Smooth muscle cell (in vitro differentiated cells): ENCODE measurements at regions not wholly inside any gene's neighbourhood (a gene's known extent, or its start where the extent isn't known, plus 50 kb on each side); places are given as distances from the start of the nearest gene placed in this dataset.
A peak's percentile ranks its signal among the peaks of the same experiment; 100 is the strongest.

Source experiments
- DNase-seq: peaks from one replicate; lab custom pipeline; 2025; ENCODE audit not compliant: unreplicated experiment; lab: John Stamatoyannopoulos, UW
- H2AFZ ChIP-seq: fragments of 200-600 bp; sonication (generic); 2 replicates; pipeline ENCODE4 v1.6.0; 2016; ENCODE audit warnings: antibody characterized with exemption, low read depth, mild to moderate bottlenecking
- H3F3A ChIP-seq: fragments of 200-600 bp; sonication (generic); 2 replicates; pipeline ENCODE4 v1.6.0; 2017; ENCODE audit warnings: antibody characterized with exemption, low read depth
- H3K27ac ChIP-seq: fragments of 200-600 bp; sonication (generic); 2 replicates; pipeline ENCODE4 v1.5.1; 2016; ENCODE audit warnings: low read depth, mild to moderate bottlenecking
- H3K27me3 ChIP-seq: fragments of 200-600 bp; sonication (generic); 2 replicates; pipeline ENCODE4 v1.6.1; 2016; ENCODE audit warnings: low read depth, mild to moderate bottlenecking
- H3K36me3 ChIP-seq: fragments of 200-600 bp; sonication (generic); 2 replicates; pipeline ENCODE4 v1.5.1; 2016; ENCODE audit warnings: low read depth
- H3K4me1 ChIP-seq: fragments of 200-600 bp; sonication (generic); 2 replicates; pipeline ENCODE4 v1.5.1; 2016; ENCODE audit warnings: low read depth
- H3K4me2 ChIP-seq: fragments of 200-600 bp; sonication (generic); 2 replicates; pipeline ENCODE4 v1.6.0; 2016; ENCODE audit warnings: mild to moderate bottlenecking
- H3K4me3 ChIP-seq: fragments of 200-600 bp; sonication (generic); 2 replicates; pipeline ENCODE4 v1.5.1; 2016; ENCODE audit warnings: mild to moderate bottlenecking
- H3K79me2 ChIP-seq: fragments of 200-600 bp; sonication (generic); 2 replicates; pipeline ENCODE4 v1.6.0; 2016; ENCODE audit warnings: low read depth, mild to moderate bottlenecking
- H3K9ac ChIP-seq: fragments of 200-600 bp; sonication (generic); 2 replicates; pipeline ENCODE4 v1.6.0; 2016; ENCODE audit warnings: low read depth
- H3K9me3 ChIP-seq: fragments of 200-600 bp; sonication (generic); replicated peaks from 2 replicates; pipeline ENCODE4 v1.5.1; 2016; ENCODE audit warnings: low read depth
- H4K20me1 ChIP-seq: fragments of 200-600 bp; sonication (generic); 2 replicates; pipeline ENCODE4 v1.6.0; 2016; ENCODE audit warnings: low read depth
- CTCF ChIP-seq: fragments of 200-600 bp; sonication (generic); IDR thresholded peaks from 2 replicates; pipeline ENCODE4 v1.5.1; 2017; ENCODE audit warnings: borderline replicate concordance, mild to moderate bottlenecking, antibody characterized with exemption; ENCODE audit not compliant: insufficient read depth, poor library complexity, severe bottlenecking
- WGBS: methylation state at CpG from one replicate; pipeline ENCODE4 v1.1.7; 2016; ENCODE audit warnings: low lambda C conversion rate; 5-methylcytosine and 5-hydroxymethylcytosine counted together

GRCh38 chr13:22256111-22256639 lies 585.3 kb downstream of the FGF9 start:
- no peaks in the 10 kb centered on the region for H3K27me3 ChIP-seq
- H3K79me2 ChIP-seq = no peaks in the 10 kb centered on the region
- no peak overlapping the region for H3K4me2 ChIP-seq
- no peak overlapping the region for H2AFZ ChIP-seq
- H3K4me3 ChIP-seq = no peak overlapping the region
- H3K27ac ChIP-seq = no peak overlapping the region
- no peaks in the 10 kb centered on the region for H3F3A ChIP-seq
- H3K4me1 ChIP-seq = no peaks in the 10 kb centered on the region
- TF ChIP-seq CTCF = peak; percentile 36
- WGBS = 97% methylated on average over 2 of the region's 2 CpGs
- no peak for DNase-seq
- H4K20me1 ChIP-seq = no peaks in the 10 kb centered on the region
- no peaks in the 10 kb centered on the region for H3K36me3 ChIP-seq
- H3K9me3 ChIP-seq = no peaks in the 10 kb centered on the region
- no peak overlapping the region for H3K9ac ChIP-seq

GRCh38 chr13:22262001-22262885 lies 591.4 kb downstream of the FGF9 start:
- Histone ChIP-seq H3K36me3 (no peaks in the 10 kb centered on the region), H3K27me3 (no peaks in the 10 kb centered on the region), H3K4me1 (no peaks in the 10 kb centered on the region), H3K79me2 (no peaks in the 10 kb centered on the region), H3K27ac (no peak overlapping the region), H3F3A (no peaks in the 10 kb centered on the region), H3K4me2 (no peak overlapping the region), H3K4me3 (no peak overlapping the region), H2AFZ (no peak overlapping the region), H4K20me1 (no peaks in the 10 kb centered on the region), H3K9ac (no peak overlapping the region), H3K9me3 (no peaks in the 10 kb centered on the region)
- DNase-seq = no peak
- 83% methylated on average over 6 of the region's 6 CpGs for WGBS
- TF ChIP-seq CTCF = no peak

GRCh38 chr13:22263185-22263584 lies 592.3 kb downstream of the FGF9 start:
- Histone ChIP-seq H3K4me3 (no peak overlapping the region), H3K9ac (no peak overlapping the region), H4K20me1 (no peaks in the 10 kb centered on the region), H2AFZ (no peak overlapping the region), H3K79me2 (no peaks in the 10 kb centered on the region), H3K4me2 (no peak overlapping the region), H3K4me1 (no peaks in the 10 kb centered on the region), H3K9me3 (no peaks in the 10 kb centered on the region), H3K27ac (no peak overlapping the region), H3F3A (no peaks in the 10 kb centered on the region), H3K27me3 (no peaks in the 10 kb centered on the region), H3K36me3 (no peaks in the 10 kb centered on the region)
- no peak for TF ChIP-seq CTCF
- DNase-seq = no peak
- 92% methylated on average over 2 of the region's 2 CpGs for WGBS
